T-cell (primary cell): ENCODE measurements at regions not wholly inside any gene's neighbourhood (a gene's known extent, or its start where the extent isn't known, plus 50 kb on each side); places are given as distances from the start of the nearest gene placed in this dataset.

Experiments
- ATAC-seq, 4 experiments: fragments of 200-7000 bp in 3 of 4; fragments of 150-1000 bp in 1 of 4; cut with Tn5 transposase; replicated peaks in 1 of 4; 1 replicate in 3 of 4; 2 replicates in 1 of 4; pipeline ENCODE4 v1.10.0; 2021; ENCODE audit warnings: moderate library complexity in 3 of 4, mild to moderate bottlenecking in 2 of 4, moderate number of reproducible peaks in 1 of 4
- CTCF ChIA-PET, 2 donors: fragments of 300-600 bp; sonication (Branson Sonifier 250); formaldehyde crosslinking; loops; one replicate each; lab custom pipeline; 2022; ENCODE audit warnings: antibody characterized with exemption in 2 of 2; lab: Charles Lee
- POLR2A ChIA-PET, 2 donors: fragments of 300-600 bp; sonication (Branson Sonifier 250); formaldehyde crosslinking; loops; one replicate each; lab custom pipeline; 2022; ENCODE audit warnings: antibody characterized with exemption in 2 of 2; lab: Charles Lee
- DNase-seq, 35 experiments: peaks; one replicate each; pipeline versions ENCODE4 v3.0.0 to v3.0.0-alpha.2; 2013 to 2023
- H3K27ac ChIP-seq: one replicate; pipeline ENCODE4 v1.5.1; 2013; ENCODE audit warnings: low read length
- H3K27me3 ChIP-seq, 2 experiments: replicated peaks in 1 of 2; 1 replicate in 1 of 2; 2 replicates in 1 of 2; pipeline versions ENCODE4 v1.6.1 to v1.7.0; 2013; ENCODE audit warnings: low read length in 1 of 2, mixed read lengths in 1 of 2; ENCODE audit not compliant: control insufficient read depth in 2 of 2, insufficient read depth in 2 of 2; ENCODE audit errors: extremely low read depth in 1 of 2
- H3K36me3 ChIP-seq, 2 donors: 1 replicate in 1 of 2; 2 replicates in 1 of 2; pipeline versions ENCODE4 v1.6.1 to v1.7.0; 2013; ENCODE audit warnings: low read length in 1 of 2; ENCODE audit not compliant: control insufficient read depth in 2 of 2, insufficient read depth in 1 of 2; ENCODE audit errors: extremely low read depth in 1 of 2
- H3K4me1 ChIP-seq, 2 experiments: 1 replicate in 1 of 2; 2 replicates in 1 of 2; pipeline versions ENCODE4 v1.6.1 to v1.7.0; 2013; ENCODE audit warnings: low read length in 2 of 2, mixed read lengths in 1 of 2; ENCODE audit not compliant: insufficient read depth in 2 of 2, control insufficient read depth in 1 of 2; ENCODE audit errors: extremely low read depth in 1 of 2
- H3K4me3 ChIP-seq, 2 donors: 1 replicate in 1 of 2; 2 replicates in 1 of 2; pipeline versions ENCODE4 v1.5.1 to v1.7.0; 2013; ENCODE audit warnings: mild to moderate bottlenecking in 2 of 2, low read length in 1 of 2, moderate library complexity in 1 of 2; ENCODE audit not compliant: control insufficient read depth in 1 of 2; ENCODE audit errors: extremely low read depth in 1 of 2
- H3K9me3 ChIP-seq: 2 replicates; pipeline ENCODE4 v1.7.0; 2013
- H3K27ac Mint-ChIP-seq, 2 donors: one replicate each; pipeline ENCODE4 v1.8.0; 2020 to 2021; ENCODE audit warnings: mild to moderate bottlenecking in 2 of 2, mixed read lengths in 2 of 2
- H3K27me3 Mint-ChIP-seq, 2 donors: one replicate each; pipeline ENCODE4 v1.8.0; 2021 to 2022; ENCODE audit warnings: mixed read lengths in 2 of 2
- H3K36me3 Mint-ChIP-seq: one replicate; pipeline ENCODE4 v1.8.0; 2021; ENCODE audit warnings: mixed read lengths
- H3K4me1 Mint-ChIP-seq, 3 donors: one replicate each; pipeline ENCODE4 v1.8.0; 2020 to 2022; ENCODE audit warnings: mixed read lengths in 3 of 3, mild to moderate bottlenecking in 1 of 3
- H3K4me3 Mint-ChIP-seq, 3 donors: one replicate each; pipeline ENCODE4 v1.8.0; 2020 to 2022; ENCODE audit warnings: mild to moderate bottlenecking in 3 of 3, mixed read lengths in 3 of 3, moderate library complexity in 3 of 3
- H3K9me3 Mint-ChIP-seq, 3 donors: one replicate each; pipeline ENCODE4 v1.8.0; 2020 to 2022; ENCODE audit warnings: mixed read lengths in 3 of 3
- WGBS: methylation state at CpG from one replicate; pipeline ENCODE4 v1.1.5; 2013; ENCODE audit warnings: missing lambda C conversion rate; ENCODE audit not compliant: insufficient coverage; 5-methylcytosine and 5-hydroxymethylcytosine counted together

- H3K27ac ChIP-seq, result no peak overlapping the region
Observed at GRCh38 chr11:86151174-86152005, 82.5 kb upstream of the PICALM start.

DNA sequence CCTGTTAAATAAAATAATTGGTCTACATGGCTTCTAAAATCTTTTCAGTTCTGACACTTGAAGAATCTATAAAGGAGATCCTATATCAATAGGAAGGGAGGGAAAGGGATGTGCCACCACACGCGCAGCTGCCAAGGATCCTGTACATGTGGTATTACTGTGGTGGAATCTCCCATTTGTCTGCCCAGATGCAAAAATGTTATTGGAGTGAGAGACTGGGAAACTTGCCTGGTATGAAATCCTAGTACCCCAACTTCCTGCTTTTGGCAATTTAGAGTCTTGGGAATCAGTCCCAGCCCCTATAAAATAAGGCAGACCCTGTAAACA, 81.9 kb upstream of the PICALM start:
- Mint-ChIP-seq H3K4me1 (peaks cover 16 to 23% (median 17%) of the 10 kb centered on the region in 3 donors), H3K9me3 (no peaks in the 10 kb centered on the region), H3K27me3 (no peaks in the 10 kb centered on the region), H3K36me3 (no peaks in the 10 kb centered on the region), H3K4me3 (no peak overlapping the region), H3K27ac (no peak overlapping the region)
- H3K36me3 ChIP-seq, result no peaks in the 10 kb centered on the region
- no peak overlapping the region for H3K27ac ChIP-seq
- no peaks in the 10 kb centered on the region for H3K9me3 ChIP-seq
- ChIA-PET CTCF (interaction anchor here (1.0 to 1.4 kb wide), 2 partner anchors 38 to 43 kb away, joined by 3 read pairs; no protein-coding TSS in a partner anchor), POLR2A (no interaction called here)
- 100% methylated on average over 1 of the region's 2 CpGs for WGBS
- no peak overlapping the region for H3K4me3 ChIP-seq
- H3K27me3 ChIP-seq, result no peaks in the 10 kb centered on the region
- DNase-seq (no peak), ATAC-seq (no peak)
- peaks cover 0 to 16% of the 10 kb centered on the region in 2 experiments for H3K4me1 ChIP-seq

More at GRCh38 chr11:86151174-86152005, 82.5 kb upstream of the PICALM start:
- WGBS, result 20% methylated on average over 1 of the region's 3 CpGs
- Histone ChIP-seq H3K36me3 (no peaks in the 10 kb centered on the region), H3K4me3 (no peak overlapping the region), H3K27me3 (no peaks in the 10 kb centered on the region), H3K4me1 (peaks cover 0 to 16% of the 10 kb centered on the region in 2 experiments), H3K9me3 (no peaks in the 10 kb centered on the region)
- Mint-ChIP-seq H3K27me3 (no peaks in the 10 kb centered on the region), H3K4me3 (no peak overlapping the region), H3K27ac (peak overlapping the region; percentile 44 to 53), H3K4me1 (peaks cover 16 to 23% (median 17%) of the 10 kb centered on the region in 3 donors), H3K9me3 (no peaks in the 10 kb centered on the region), H3K36me3 (no peaks in the 10 kb centered on the region)
- ChIA-PET POLR2A (no interaction called here), CTCF (interaction anchor here (1.0 to 1.4 kb wide), 2 partner anchors 38 to 42 kb away, joined by 3 read pairs; no protein-coding TSS in a partner anchor)
- DNase-seq, result peak in 1 of 35 experiments; percentile 4
- ATAC-seq, result peak in 3 of 4 experiments; percentile 12 to 46 (median 33)

DNA sequence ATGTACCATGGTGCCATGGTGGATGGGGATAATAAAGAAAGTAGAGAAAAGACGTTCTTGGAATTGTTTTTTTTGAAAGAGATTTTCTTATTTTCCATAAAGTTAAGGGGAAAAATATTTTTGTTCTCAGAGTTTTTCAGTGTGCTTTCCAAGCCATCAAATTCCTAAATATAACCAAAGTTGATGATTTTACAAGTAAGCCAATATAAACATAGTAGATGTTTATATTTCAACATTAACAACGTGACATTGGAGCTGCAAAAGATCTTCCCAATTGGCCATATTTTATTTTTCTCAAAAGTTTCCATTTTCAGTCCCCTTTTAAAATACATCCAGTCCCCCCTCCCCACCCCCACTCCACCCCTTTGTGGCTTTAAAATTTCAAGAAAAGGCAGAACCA, 80.9 kb upstream of the PICALM start:
- no peak overlapping the region for H3K27ac ChIP-seq
- H3K4me3 Mint-ChIP-seq, result no peak overlapping the region
- H3K9me3 ChIP-seq, result no peaks in the 10 kb centered on the region
- ChIA-PET POLR2A (no interaction called here), CTCF (no interaction called here)
- no peaks in the 10 kb centered on the region for H3K9me3 Mint-ChIP-seq
- H3K4me3 ChIP-seq, result no peak overlapping the region
- DNase-seq, result no peak
- H3K4me1 ChIP-seq, result peaks cover 0 to 16% of the 10 kb centered on the region in 2 experiments
- H3K27me3 ChIP-seq, result no peaks in the 10 kb centered on the region
- H3K36me3 Mint-ChIP-seq, result no peaks in the 10 kb centered on the region
- H3K27me3 Mint-ChIP-seq, result no peaks in the 10 kb centered on the region
- H3K27ac Mint-ChIP-seq, result no peak overlapping the region
- no peaks in the 10 kb centered on the region for H3K36me3 ChIP-seq
- H3K4me1 Mint-ChIP-seq, result peaks cover 18 to 27% (median 18%) of the 10 kb centered on the region in 3 donors
- ATAC-seq, result no peak
- no CpG with 5 or more reads among the region's 2 CpGs for WGBS

- Mint-ChIP-seq H3K27ac (no peak overlapping the region), H3K27me3 (no peaks in the 10 kb centered on the region), H3K4me3 (no peak overlapping the region), H3K36me3 (no peaks in the 10 kb centered on the region), H3K9me3 (no peaks in the 10 kb centered on the region), H3K4me1 (peaks cover 23 to 38% (median 30%) of the 10 kb centered on the region in 3 donors)
- no peak overlapping the region for H3K27ac ChIP-seq
- POLR2A ChIA-PET, result interaction anchor here in 1 of 2 donors (0.6 to 1.6 kb wide), 2 partner anchors 15 to 141 kb away, joined by 3 read pairs; no protein-coding TSS in a partner anchor
- H3K36me3 ChIP-seq, result no peaks in the 10 kb centered on the region
- no peak for DNase-seq
- peaks cover 0 to 29% of the 10 kb centered on the region in 2 experiments for H3K4me1 ChIP-seq
- H3K9me3 ChIP-seq, result no peaks in the 10 kb centered on the region
- no peak overlapping the region for H3K4me3 ChIP-seq
- CTCF ChIA-PET, result interaction anchor here in 1 of 2 donors (1.1 kb wide), 1 partner anchor 12 kb away, joined by 4 read pairs; no protein-coding TSS in a partner anchor
- H3K27me3 ChIP-seq, result no peaks in the 10 kb centered on the region
- no peak for ATAC-seq
- WGBS, result 100% methylated on average over 2 of the region's 3 CpGs
Observed at GRCh38 chr11:86148345-86148747, 79.5 kb upstream of the PICALM start.

GRCh38 chr11:86147004-86147403, 78.1 kb upstream of the PICALM start:
- Mint-ChIP-seq H3K9me3 (no peaks in the 10 kb centered on the region), H3K27ac (no peak overlapping the region), H3K4me1 (peaks cover 18 to 41% (median 35%) of the 10 kb centered on the region in 3 donors), H3K27me3 (no peaks in the 10 kb centered on the region), H3K36me3 (no peaks in the 10 kb centered on the region), H3K4me3 (no peak overlapping the region)
- Histone ChIP-seq H3K27me3 (no peaks in the 10 kb centered on the region), H3K4me1 (peaks cover 0 to 26% of the 10 kb centered on the region in 2 experiments), H3K4me3 (no peak overlapping the region), H3K36me3 (no peaks in the 10 kb centered on the region), H3K27ac (no peak overlapping the region), H3K9me3 (no peaks in the 10 kb centered on the region)
- WGBS, result 92% methylated on average over 3 of the region's 3 CpGs
- DNase-seq, result no peak
- ATAC-seq, result no peak
- CTCF ChIA-PET, result no interaction called here
- POLR2A ChIA-PET, result interaction anchor here in 1 of 2 donors (1.6 kb wide), 1 partner anchor 13 kb away, joined by 3 read pairs; no protein-coding TSS in a partner anchor

GRCh38 chr11:86145439-86146156, 76.7 kb upstream of the PICALM start:
- no peaks in the 10 kb centered on the region for H3K27me3 ChIP-seq
- H3K9me3 ChIP-seq, result no peaks in the 10 kb centered on the region
- no peak overlapping the region for H3K4me3 ChIP-seq
- ChIA-PET CTCF (no interaction called here), POLR2A (no interaction called here)
- Mint-ChIP-seq H3K36me3 (no peaks in the 10 kb centered on the region), H3K27me3 (no peaks in the 10 kb centered on the region), H3K9me3 (no peaks in the 10 kb centered on the region), H3K4me1 (peaks cover 6 to 37% (median 31%) of the 10 kb centered on the region in 3 donors), H3K4me3 (no peak overlapping the region), H3K27ac (no peak overlapping the region)
- no peak overlapping the region for H3K27ac ChIP-seq
- DNase-seq, result no peak
- H3K36me3 ChIP-seq, result no peaks in the 10 kb centered on the region
- peaks cover 0 to 19% of the 10 kb centered on the region in 2 experiments for H3K4me1 ChIP-seq
- 96% methylated on average over 4 of the region's 5 CpGs for WGBS
- no peak for ATAC-seq
